ENCODE measurements at regions not wholly inside any gene's neighbourhood (a gene's known extent, or its start where the extent isn't known, plus 50 kb on each side); places are given as distances from the start of the nearest gene placed in this dataset.

DNA sequence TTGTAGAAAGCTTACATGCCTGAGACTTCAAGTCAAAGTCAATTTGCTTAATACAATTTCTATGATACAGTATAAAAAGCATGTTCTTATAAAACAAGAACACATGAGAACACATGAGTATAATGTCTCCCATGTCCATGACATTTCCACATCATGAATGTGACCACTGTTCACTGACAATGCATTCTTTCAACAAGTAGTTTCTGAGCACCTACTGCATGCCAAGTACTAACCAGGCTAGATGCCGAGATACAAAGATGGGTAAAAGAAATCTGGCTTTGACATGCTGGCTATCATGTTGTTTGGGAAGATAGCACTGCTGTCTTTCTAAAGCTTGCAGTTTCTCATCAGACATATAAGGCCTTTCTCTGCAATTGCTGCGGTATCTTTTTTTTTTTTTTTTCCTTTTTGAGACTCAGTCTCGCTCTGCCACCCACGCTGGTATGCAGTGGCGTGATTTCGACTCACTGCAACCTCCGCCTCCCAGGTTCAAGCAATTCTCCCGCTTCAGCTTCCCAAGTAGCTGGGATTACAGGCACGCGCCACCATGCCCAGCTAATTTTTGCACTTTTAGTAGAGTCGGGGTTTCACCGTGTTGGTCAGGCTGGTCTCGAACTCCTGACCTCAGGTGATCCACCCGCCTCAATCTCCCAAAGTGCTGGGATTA lies 123.6 kb upstream of the DST start:
- Histone ChIP-seq H3K4me1 (peaks cover 62 to 81% (median 77%) of the 10 kb centered on the region in 4 donors), H3K27me3 (no peaks in the 10 kb centered on the region), H3K36me3 (no peaks in the 10 kb centered on the region), H3K27ac (replicated peaks in 1 of 4) (peak overlapping the region in 1 of 4 donors; percentile 6), H3K4me3 (no peak overlapping the region), H3K9me3 (no peaks in the 10 kb centered on the region)
- TF ChIP-seq, protein P1, sequence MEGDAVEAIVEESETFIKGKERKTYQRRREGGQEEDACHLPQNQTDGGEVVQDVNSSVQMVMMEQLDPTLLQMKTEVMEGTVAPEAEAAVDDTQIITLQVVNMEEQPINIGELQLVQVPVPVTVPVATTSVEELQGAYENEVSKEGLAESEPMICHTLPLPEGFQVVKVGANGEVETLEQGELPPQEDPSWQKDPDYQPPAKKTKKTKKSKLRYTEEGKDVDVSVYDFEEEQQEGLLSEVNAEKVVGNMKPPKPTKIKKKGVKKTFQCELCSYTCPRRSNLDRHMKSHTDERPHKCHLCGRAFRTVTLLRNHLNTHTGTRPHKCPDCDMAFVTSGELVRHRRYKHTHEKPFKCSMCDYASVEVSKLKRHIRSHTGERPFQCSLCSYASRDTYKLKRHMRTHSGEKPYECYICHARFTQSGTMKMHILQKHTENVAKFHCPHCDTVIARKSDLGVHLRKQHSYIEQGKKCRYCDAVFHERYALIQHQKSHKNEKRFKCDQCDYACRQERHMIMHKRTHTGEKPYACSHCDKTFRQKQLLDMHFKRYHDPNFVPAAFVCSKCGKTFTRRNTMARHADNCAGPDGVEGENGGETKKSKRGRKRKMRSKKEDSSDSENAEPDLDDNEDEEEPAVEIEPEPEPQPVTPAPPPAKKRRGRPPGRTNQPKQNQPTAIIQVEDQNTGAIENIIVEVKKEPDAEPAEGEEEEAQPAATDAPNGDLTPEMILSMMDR (IDR thresholded peaks at IDR 0.05), result no peak
- TF ChIP-seq EP300 (IDR thresholded peaks at IDR 0.05), result no peak
- no peak for TF ChIP-seq POLR2AphosphoS5 (IDR thresholded peaks at IDR 0.05)
- no peak for TF ChIP-seq POLR2A (IDR thresholded peaks at IDR 0.05; ENCODE audit: low read depth)
- intact Hi-C loops (cut with DNase I), result no loop called here
- no peak for DNase-seq (ENCODE audit: extremely low spot score)
- 96% methylated on average over 14 of the region's 14 CpGs for WGBS

DNA sequence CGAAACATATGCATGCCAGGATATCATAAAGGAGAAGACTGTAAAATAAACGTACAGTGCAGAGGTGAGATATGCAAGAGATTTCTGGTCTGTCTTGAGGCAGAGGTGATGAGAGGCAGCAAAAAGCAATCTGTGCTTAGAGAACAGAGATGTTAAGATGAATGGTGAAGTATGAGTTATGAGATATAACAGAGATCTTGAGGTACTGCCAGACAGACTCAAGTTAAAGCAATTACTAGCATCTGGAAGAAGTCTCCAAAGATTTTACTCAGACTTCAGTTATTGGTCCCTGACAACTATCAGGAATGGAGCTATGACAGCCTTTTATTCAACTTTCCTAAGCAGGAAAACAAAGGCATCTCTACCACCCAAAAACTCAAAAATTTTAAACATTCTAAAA lies 122.8 kb upstream of the DST start:
- Histone ChIP-seq H3K27ac (replicated peaks in 1 of 4) (peak overlapping the region in 1 of 4 donors; percentile 9), H3K4me1 (peaks cover 54 to 79% (median 72%) of the 10 kb centered on the region in 4 donors), H3K36me3 (no peaks in the 10 kb centered on the region), H3K9me3 (no peaks in the 10 kb centered on the region), H3K4me3 (no peak overlapping the region), H3K27me3 (no peaks in the 10 kb centered on the region)
- 50% methylated on average over 2 of the region's 2 CpGs for WGBS
- TF ChIP-seq, protein P1 (IDR thresholded peaks at IDR 0.05), result no peak
- TF ChIP-seq POLR2AphosphoS5 (IDR thresholded peaks at IDR 0.05) (no peak), EP300 (IDR thresholded peaks at IDR 0.05) (no peak)
- intact Hi-C loops (cut with DNase I), result no loop called here
- no peak for DNase-seq (ENCODE audit: extremely low spot score)

DNA sequence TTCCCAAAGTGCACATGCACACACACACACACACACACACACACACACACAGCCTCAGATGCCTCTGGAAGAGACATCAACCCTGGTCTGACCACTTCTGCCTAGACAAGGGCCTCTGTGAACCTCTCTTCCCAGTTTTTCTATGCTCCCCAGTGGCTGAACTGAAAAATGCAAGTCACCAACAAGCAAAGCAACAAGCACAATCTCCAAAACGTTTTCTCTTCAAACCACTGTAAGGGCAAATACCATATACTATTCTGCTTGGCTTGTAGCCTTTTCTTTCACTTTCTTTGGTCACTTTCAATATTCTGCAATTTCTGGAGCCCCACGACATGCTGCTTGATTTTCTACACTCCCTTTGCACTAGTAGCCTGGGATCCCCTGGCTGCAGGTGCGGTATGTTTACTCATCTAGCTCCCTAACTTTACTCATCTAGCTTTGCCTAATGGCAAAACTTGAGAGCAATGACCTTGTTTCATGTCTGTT lies 121.4 kb upstream of the DST start:
- no peaks in the 10 kb centered on the region for H3K36me3 ChIP-seq
- no peak overlapping the region for H3K4me3 ChIP-seq
- H3K4me1 ChIP-seq, result peaks cover 40 to 68% (median 60%) of the 10 kb centered on the region in 4 donors
- WGBS, result 58% methylated on average over 3 of the region's 3 CpGs
- intact Hi-C loops (cut with DNase I), result loop anchor here (5.0 kb wide), 1 partner anchor 78 kb away; no protein-coding TSS in a partner anchor
- no peaks in the 10 kb centered on the region for H3K27me3 ChIP-seq
- no peak overlapping the region for H3K27ac ChIP-seq (replicated peaks in 1 of 4)
- DNase-seq (ENCODE audit: extremely low spot score), result no peak
- TF ChIP-seq POLR2A (IDR thresholded peaks at IDR 0.05; ENCODE audit: low read depth), result no peak
- no peak for TF ChIP-seq EP300 (IDR thresholded peaks at IDR 0.05)
- TF ChIP-seq, protein P1 (IDR thresholded peaks at IDR 0.05), result peak; percentile 22 to 51 (median 29)
- TF ChIP-seq POLR2AphosphoS5 (IDR thresholded peaks at IDR 0.05), result no peak
- no peaks in the 10 kb centered on the region for H3K9me3 ChIP-seq

DNA sequence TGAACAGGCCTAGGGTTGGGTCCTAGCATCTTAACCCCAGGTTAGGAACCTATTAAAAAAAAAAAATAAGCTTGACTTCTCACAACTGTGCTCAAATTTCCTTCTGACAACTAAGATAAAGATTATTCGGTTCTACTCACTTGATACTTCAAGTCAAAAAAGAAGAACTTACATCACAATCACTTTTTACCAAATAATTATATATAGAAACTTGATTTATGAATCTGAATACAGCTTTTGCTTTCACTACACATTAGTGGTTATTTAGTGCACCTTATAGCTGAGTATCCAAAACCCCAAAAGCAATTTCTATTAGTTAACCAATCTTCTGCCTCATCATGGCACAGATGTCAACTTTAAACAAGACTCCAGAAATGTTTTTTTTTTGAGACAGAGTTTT lies 119.0 kb upstream of the DST start:
- no peak for DNase-seq (ENCODE audit: extremely low spot score)
- Histone ChIP-seq H3K4me3 (no peak overlapping the region), H3K36me3 (no peaks in the 10 kb centered on the region), H3K27ac (replicated peaks in 1 of 4) (no peak overlapping the region), H3K9me3 (no peaks in the 10 kb centered on the region), H3K4me1 (peaks cover 50 to 68% (median 55%) of the 10 kb centered on the region in 4 donors), H3K27me3 (no peaks in the 10 kb centered on the region)
- intact Hi-C loops (cut with DNase I), result loop anchor here (5.0 kb wide), 1 partner anchor 81 kb away; no protein-coding TSS in a partner anchor
- 90% methylated on average over 1 of the region's 1 CpG for WGBS
- TF ChIP-seq POLR2A (IDR thresholded peaks at IDR 0.05; ENCODE audit: low read depth) (no peak), POLR2AphosphoS5 (IDR thresholded peaks at IDR 0.05) (no peak), EP300 (IDR thresholded peaks at IDR 0.05) (no peak)
- TF ChIP-seq, protein P1 (IDR thresholded peaks at IDR 0.05), result no peak
